CD4-positive, alpha-beta T cell (primary cell): ENCODE measurements at regions not wholly inside any gene's neighbourhood (a gene's known extent, or its start where the extent isn't known, plus 50 kb on each side); places are given as distances from the start of the nearest gene placed in this dataset.

Experiments
- ATAC-seq: fragments of 200-7000 bp; cut with Tn5 transposase; one replicate; pipeline ENCODE4 v1.10.0; 2022; ENCODE audit warnings: mild to moderate bottlenecking; ENCODE audit not compliant: poor library complexity
- CTCF ChIA-PET: fragments of 350-600 bp; sonication (Branson Sonifier 250); formaldehyde crosslinking; loops from one replicate; lab custom pipeline; 2021; ENCODE audit warnings: antibody characterized with exemption, inconsistent platforms; lab: Charles Lee
- POLR2A ChIA-PET: fragments of 350-600 bp; sonication (Branson Sonifier 250); formaldehyde crosslinking; loops from one replicate; lab custom pipeline; 2021; ENCODE audit warnings: antibody characterized with exemption, inconsistent platforms; lab: Charles Lee
- DNase-seq, 14 experiments: peaks; one replicate each; pipeline ENCODE4 v3.0.0-alpha.2; 2013 to 2020; ENCODE audit warnings: mixed read lengths in 2 of 14
- H3K27ac ChIP-seq, 2 donors: one replicate each; pipeline versions ENCODE4 v1.5.1 to v1.7.0; 2013; ENCODE audit warnings: low read length in 2 of 2, low read depth in 1 of 2, mild to moderate bottlenecking in 1 of 2
- H3K27me3 ChIP-seq, 2 experiments: 1 replicate in 1 of 2; 2 replicates in 1 of 2; pipeline versions ENCODE4 v1.6.1 to v1.7.0; 2013; ENCODE audit warnings: low read length in 2 of 2, control low read depth in 1 of 2, mild to moderate bottlenecking in 1 of 2, moderate library complexity in 1 of 2; ENCODE audit not compliant: insufficient read depth in 2 of 2, control insufficient read depth in 1 of 2
- H3K36me3 ChIP-seq: one replicate; pipeline ENCODE4 v1.6.1; 2013; ENCODE audit warnings: low read length, control low read depth; ENCODE audit not compliant: insufficient read depth
- H3K4me1 ChIP-seq: one replicate; pipeline ENCODE4 v1.6.1; 2013; ENCODE audit warnings: low read length, control low read depth; ENCODE audit not compliant: insufficient read depth
- H3K4me3 ChIP-seq: one replicate; pipeline ENCODE4 v1.5.1; 2013; ENCODE audit warnings: mild to moderate bottlenecking, low read length, moderate library complexity
- H3K9me3 ChIP-seq, 2 experiments: 1 replicate in 1 of 2; 2 replicates in 1 of 2; pipeline versions ENCODE4 v1.6.1 to v1.7.0; 2013; ENCODE audit warnings: low read length in 2 of 2, mild to moderate bottlenecking in 2 of 2, control low read depth in 1 of 2, moderate library complexity in 1 of 2; ENCODE audit not compliant: control insufficient read depth in 1 of 2, insufficient read depth in 1 of 2
- H3K27ac Mint-ChIP-seq: one replicate; pipeline ENCODE4 v1.8.0; 2020; ENCODE audit warnings: mixed read lengths
- H3K27me3 Mint-ChIP-seq: one replicate; pipeline ENCODE4 v1.8.0; 2021; ENCODE audit warnings: mixed read lengths
- H3K36me3 Mint-ChIP-seq: one replicate; pipeline ENCODE4 v1.8.0; 2021; ENCODE audit warnings: low read depth, mixed read lengths
- H3K4me1 Mint-ChIP-seq: one replicate; pipeline ENCODE4 v1.8.0; 2021; ENCODE audit warnings: low read depth, mixed read lengths
- H3K4me3 Mint-ChIP-seq: one replicate; pipeline ENCODE4 v1.8.0; 2020; ENCODE audit warnings: mild to moderate bottlenecking, mixed read lengths
- H3K9me3 Mint-ChIP-seq: one replicate; pipeline ENCODE4 v1.8.0; 2020; ENCODE audit warnings: mixed read lengths
- intact Hi-C, 2 experiments: fragments of 100-400 bp; cut with DNase I in 1 of 2; cut with micrococcal nuclease in 1 of 2; formaldehyde crosslinking; loops; one replicate each; pipeline versions ENCODE4 v1.15.1 to v1.9.0; 2023 to 2025; cut with DNase I, micrococcal nuclease
- TF ChIP-seq, protein P1 (sequence below): fragments of 200-600 bp; IDR thresholded peaks from one replicate; pipeline ENCODE4 v1.8.0; 2022; ENCODE audit warnings: antibody characterized with exemption, mild to moderate bottlenecking

DNA sequence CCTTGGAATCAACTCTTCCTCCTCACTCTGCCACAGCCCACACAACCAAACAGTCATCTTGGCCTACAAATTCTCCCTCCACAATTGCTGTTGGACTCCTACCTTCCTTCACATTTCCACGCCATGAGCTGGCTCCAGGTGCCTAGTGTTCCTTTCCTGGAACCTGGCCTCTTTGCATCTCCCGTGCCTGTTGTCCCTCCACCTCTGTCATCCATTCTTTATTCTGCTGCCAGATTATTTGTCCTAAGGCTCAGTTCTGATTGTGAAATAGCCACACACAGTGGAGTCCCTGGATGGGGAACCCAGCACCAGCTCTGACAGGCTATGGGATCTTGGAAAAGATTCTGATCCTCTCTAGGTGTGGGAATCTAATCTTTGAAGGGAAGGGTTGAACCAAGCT, 109.1 kb upstream of the ANKH start:
- H3K27me3 Mint-ChIP-seq = peaks cover 4% of the 10 kb centered on the region
- no peaks in the 10 kb centered on the region for H3K36me3 ChIP-seq
- H3K27me3 ChIP-seq = no peaks in the 10 kb centered on the region
- intact Hi-C loops = no loop called here
- H3K9me3 ChIP-seq = no peaks in the 10 kb centered on the region
- H3K4me1 ChIP-seq = peaks cover 15% of the 10 kb centered on the region
- ChIA-PET POLR2A (interaction anchor here (2.7 kb wide), 1 partner anchor 12 kb away, joined by 8 read pairs; no protein-coding TSS in a partner anchor), CTCF (no interaction called here)
- no peaks in the 10 kb centered on the region for H3K36me3 Mint-ChIP-seq
- H3K27ac Mint-ChIP-seq = no peak overlapping the region
- no peak overlapping the region for H3K4me3 ChIP-seq
- DNase-seq (no peak), ATAC-seq (no peak)
- no peak overlapping the region for H3K4me3 Mint-ChIP-seq
- peaks cover 27% of the 10 kb centered on the region for H3K4me1 Mint-ChIP-seq
- TF ChIP-seq, protein P1, sequence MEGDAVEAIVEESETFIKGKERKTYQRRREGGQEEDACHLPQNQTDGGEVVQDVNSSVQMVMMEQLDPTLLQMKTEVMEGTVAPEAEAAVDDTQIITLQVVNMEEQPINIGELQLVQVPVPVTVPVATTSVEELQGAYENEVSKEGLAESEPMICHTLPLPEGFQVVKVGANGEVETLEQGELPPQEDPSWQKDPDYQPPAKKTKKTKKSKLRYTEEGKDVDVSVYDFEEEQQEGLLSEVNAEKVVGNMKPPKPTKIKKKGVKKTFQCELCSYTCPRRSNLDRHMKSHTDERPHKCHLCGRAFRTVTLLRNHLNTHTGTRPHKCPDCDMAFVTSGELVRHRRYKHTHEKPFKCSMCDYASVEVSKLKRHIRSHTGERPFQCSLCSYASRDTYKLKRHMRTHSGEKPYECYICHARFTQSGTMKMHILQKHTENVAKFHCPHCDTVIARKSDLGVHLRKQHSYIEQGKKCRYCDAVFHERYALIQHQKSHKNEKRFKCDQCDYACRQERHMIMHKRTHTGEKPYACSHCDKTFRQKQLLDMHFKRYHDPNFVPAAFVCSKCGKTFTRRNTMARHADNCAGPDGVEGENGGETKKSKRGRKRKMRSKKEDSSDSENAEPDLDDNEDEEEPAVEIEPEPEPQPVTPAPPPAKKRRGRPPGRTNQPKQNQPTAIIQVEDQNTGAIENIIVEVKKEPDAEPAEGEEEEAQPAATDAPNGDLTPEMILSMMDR = no peak
- no peaks in the 10 kb centered on the region for H3K9me3 Mint-ChIP-seq
- no peak overlapping the region for H3K27ac ChIP-seq

DNA sequence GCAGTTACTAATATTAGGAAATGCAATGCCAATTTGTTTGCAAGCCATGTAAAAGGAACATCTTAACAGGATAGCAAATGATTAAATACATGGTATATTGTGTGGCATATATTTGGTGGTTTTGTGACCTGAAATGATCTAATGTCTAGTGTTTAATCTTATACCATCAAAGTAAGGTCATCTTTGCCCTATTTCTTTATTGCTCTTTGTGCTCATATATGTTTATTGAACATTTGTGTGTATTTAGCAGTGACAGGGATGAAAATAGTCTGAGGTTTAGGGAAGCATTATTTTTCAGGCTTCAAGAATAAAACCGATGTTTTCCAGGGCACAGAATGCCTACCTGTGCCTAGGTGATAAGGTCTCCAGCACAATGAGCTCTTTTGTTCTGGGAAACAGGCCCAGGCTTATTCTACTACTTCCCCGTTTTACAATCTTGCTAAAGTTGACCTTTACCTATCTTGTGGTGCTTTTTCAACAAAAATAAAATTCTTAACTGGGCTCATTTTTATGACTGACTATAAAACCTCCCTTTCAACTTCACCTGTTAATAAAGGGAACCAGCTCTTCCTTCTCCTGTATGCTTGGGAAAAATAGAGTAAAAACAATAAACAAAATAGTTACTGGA, 105.6 kb upstream of the ANKH start:
- Histone ChIP-seq H3K27ac (no peak overlapping the region), H3K4me1 (no peaks in the 10 kb centered on the region), H3K4me3 (no peak overlapping the region), H3K27me3 (no peaks in the 10 kb centered on the region), H3K36me3 (no peaks in the 10 kb centered on the region), H3K9me3 (no peaks in the 10 kb centered on the region)
- H3K4me1 Mint-ChIP-seq = no peaks in the 10 kb centered on the region
- H3K9me3 Mint-ChIP-seq = no peaks in the 10 kb centered on the region
- H3K27me3 Mint-ChIP-seq = peaks cover 4% of the 10 kb centered on the region
- no peak for DNase-seq
- ChIA-PET CTCF (interaction anchor here (0.5 kb wide), 1 partner anchor 19 kb away, joined by 3 read pairs; no protein-coding TSS in a partner anchor), POLR2A (interaction anchor here (0.6 kb wide), 1 partner anchor 8 kb away, joined by 3 read pairs; no protein-coding TSS in a partner anchor)
- H3K4me3 Mint-ChIP-seq = no peak overlapping the region
- H3K36me3 Mint-ChIP-seq = no peaks in the 10 kb centered on the region
- ATAC-seq = no peak
- intact Hi-C loops = no loop called here
- no peak overlapping the region for H3K27ac Mint-ChIP-seq
- TF ChIP-seq, protein P1 = no peak

DNA sequence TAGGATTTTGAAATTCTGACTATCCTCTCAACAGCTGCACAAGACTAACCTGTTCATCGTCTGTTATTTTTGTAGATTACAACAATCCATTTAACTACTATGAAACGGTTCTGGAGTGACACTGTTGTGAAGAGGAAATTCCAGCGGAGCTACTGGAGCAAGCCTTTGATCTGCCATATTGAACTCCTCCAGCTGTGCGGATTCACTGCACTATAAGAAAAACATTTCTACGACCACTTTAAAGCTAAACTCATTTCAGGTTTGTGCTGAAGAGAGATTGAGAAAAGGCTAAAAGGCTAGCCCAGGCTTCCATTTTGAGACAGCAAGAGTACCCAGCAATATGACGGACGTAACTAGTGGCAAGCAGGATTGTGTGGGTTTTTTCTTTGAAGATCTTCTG, 104.9 kb upstream of the ANKH start:
- no peaks in the 10 kb centered on the region for H3K9me3 Mint-ChIP-seq
- no peaks in the 10 kb centered on the region for H3K27me3 ChIP-seq
- CTCF ChIA-PET = no interaction called here
- H3K4me1 Mint-ChIP-seq = no peaks in the 10 kb centered on the region
- DNase-seq (no peak), ATAC-seq (no peak)
- H3K27ac Mint-ChIP-seq = no peak overlapping the region
- no peaks in the 10 kb centered on the region for H3K36me3 ChIP-seq
- H3K4me3 Mint-ChIP-seq = no peak overlapping the region
- no peaks in the 10 kb centered on the region for H3K4me1 ChIP-seq
- H3K27me3 Mint-ChIP-seq = peaks cover 4% of the 10 kb centered on the region
- no peaks in the 10 kb centered on the region for H3K36me3 Mint-ChIP-seq
- POLR2A ChIA-PET = interaction anchor here (1.2 kb wide), 1 partner anchor 8 kb away, joined by 3 read pairs; no protein-coding TSS in a partner anchor
- TF ChIP-seq, protein P1 = no peak
- intact Hi-C loops = no loop called here
- H3K9me3 ChIP-seq = no peaks in the 10 kb centered on the region
- no peak overlapping the region for H3K27ac ChIP-seq
- no peak overlapping the region for H3K4me3 ChIP-seq
